Endodermal cell (in vitro differentiated cells): ENCODE measurements at regions not wholly inside any gene's neighbourhood (a gene's known extent, or its start where the extent isn't known, plus 50 kb on each side); places are given as distances from the start of the nearest gene placed in this dataset.

Source experiments
- DNase-seq: peaks from one replicate; pipeline ENCODE4 v3.0.0-alpha.2; 2017
- H3K27ac ChIP-seq: 2 replicates; pipeline ENCODE4 v1.5.1; 2013; ENCODE audit warnings: mild to moderate bottlenecking, low read depth, low read length, moderate library complexity
- H3K27me3 ChIP-seq: 2 replicates; pipeline ENCODE4 v1.6.1; 2013; ENCODE audit warnings: mild to moderate bottlenecking, low read length, moderate library complexity; ENCODE audit not compliant: insufficient read depth, control insufficient read depth, poor library complexity, severe bottlenecking
- H3K36me3 ChIP-seq: 2 replicates; pipeline ENCODE4 v1.7.0; 2013; ENCODE audit warnings: mild to moderate bottlenecking, low read length, moderate library complexity; ENCODE audit not compliant: control insufficient read depth, insufficient read depth
- H3K4me1 ChIP-seq: one replicate; pipeline ENCODE4 v1.7.0; 2013; ENCODE audit warnings: low read length; ENCODE audit not compliant: control insufficient read depth, insufficient read depth
- H3K4me3 ChIP-seq: 2 replicates; pipeline ENCODE4 v1.5.1; 2013; ENCODE audit warnings: mild to moderate bottlenecking, low read length, moderate library complexity
- H3K9ac ChIP-seq: 2 replicates; pipeline ENCODE4 v1.6.1; 2013; ENCODE audit warnings: mild to moderate bottlenecking, low read length, moderate library complexity; ENCODE audit not compliant: poor library complexity, severe bottlenecking; ENCODE audit errors: extremely low read depth
- H3K9me3 ChIP-seq: 2 replicates; pipeline ENCODE4 v1.6.1; 2013; ENCODE audit warnings: mild to moderate bottlenecking, low read length, moderate library complexity; ENCODE audit not compliant: control insufficient read depth
- H3K27ac Mint-ChIP-seq: 2 replicates; pipeline ENCODE4 v1.8.0; 2020; ENCODE audit warnings: mixed read lengths
- H3K27me3 Mint-ChIP-seq: 2 replicates; pipeline ENCODE4 v1.8.0; 2021; ENCODE audit warnings: mild to moderate bottlenecking, mixed read lengths; ENCODE audit not compliant: insufficient read depth
- H3K36me3 Mint-ChIP-seq: 2 replicates; pipeline ENCODE4 v1.8.0; 2020; ENCODE audit warnings: low read depth, mixed read lengths
- H3K4me1 Mint-ChIP-seq: 2 replicates; pipeline ENCODE4 v1.8.0; 2020; ENCODE audit warnings: mixed read lengths
- H3K4me3 Mint-ChIP-seq: 2 replicates; pipeline ENCODE4 v1.8.0; 2020; ENCODE audit warnings: mild to moderate bottlenecking, moderate library complexity, mixed read lengths
- H3K9me3 Mint-ChIP-seq: 2 replicates; pipeline ENCODE4 v1.8.0; 2020; ENCODE audit warnings: mild to moderate bottlenecking, mixed read lengths
- WGBS, 2 experiments: methylation state at CpG; one replicate each; pipeline versions ENCODE4 v1.1.5 to v1.1.7; 2013; ENCODE audit warnings: missing lambda C conversion rate in 2 of 2, mixed read lengths in 1 of 2; ENCODE audit not compliant: insufficient coverage in 1 of 2, insufficient read length in 1 of 2; 5-methylcytosine and 5-hydroxymethylcytosine counted together
- TF ChIP-seq, protein P1 (sequence below): fragments of 200-600 bp; sonication (generic); conservative IDR thresholded peaks from 2 replicates; pipeline ENCODE4 v1.5.0; 2021; ENCODE audit warnings: antibody characterized with exemption, mild to moderate bottlenecking

- peak; percentile 16 for DNase-seq
- 81 to 87% methylated on average over 9 to 10 of the region's 10 CpGs for WGBS, 2 experiments
- H3K9me3 Mint-ChIP-seq: peaks cover 54% of the 10 kb centered on the region
- peaks cover 3% of the 10 kb centered on the region for H3K36me3 ChIP-seq
- no peak overlapping the region for H3K9ac ChIP-seq
- peaks cover 18% of the 10 kb centered on the region for H3K9me3 ChIP-seq
- H3K4me3 Mint-ChIP-seq: no peak overlapping the region
- TF ChIP-seq, protein P1, sequence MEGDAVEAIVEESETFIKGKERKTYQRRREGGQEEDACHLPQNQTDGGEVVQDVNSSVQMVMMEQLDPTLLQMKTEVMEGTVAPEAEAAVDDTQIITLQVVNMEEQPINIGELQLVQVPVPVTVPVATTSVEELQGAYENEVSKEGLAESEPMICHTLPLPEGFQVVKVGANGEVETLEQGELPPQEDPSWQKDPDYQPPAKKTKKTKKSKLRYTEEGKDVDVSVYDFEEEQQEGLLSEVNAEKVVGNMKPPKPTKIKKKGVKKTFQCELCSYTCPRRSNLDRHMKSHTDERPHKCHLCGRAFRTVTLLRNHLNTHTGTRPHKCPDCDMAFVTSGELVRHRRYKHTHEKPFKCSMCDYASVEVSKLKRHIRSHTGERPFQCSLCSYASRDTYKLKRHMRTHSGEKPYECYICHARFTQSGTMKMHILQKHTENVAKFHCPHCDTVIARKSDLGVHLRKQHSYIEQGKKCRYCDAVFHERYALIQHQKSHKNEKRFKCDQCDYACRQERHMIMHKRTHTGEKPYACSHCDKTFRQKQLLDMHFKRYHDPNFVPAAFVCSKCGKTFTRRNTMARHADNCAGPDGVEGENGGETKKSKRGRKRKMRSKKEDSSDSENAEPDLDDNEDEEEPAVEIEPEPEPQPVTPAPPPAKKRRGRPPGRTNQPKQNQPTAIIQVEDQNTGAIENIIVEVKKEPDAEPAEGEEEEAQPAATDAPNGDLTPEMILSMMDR: no peak
- H3K4me1 Mint-ChIP-seq: no peaks in the 10 kb centered on the region
- H3K27me3 ChIP-seq: no peaks in the 10 kb centered on the region
- no peak overlapping the region for H3K27ac Mint-ChIP-seq
- H3K4me3 ChIP-seq: no peak overlapping the region
- H3K36me3 Mint-ChIP-seq: peaks cover 38% of the 10 kb centered on the region
- no peaks in the 10 kb centered on the region for H3K4me1 ChIP-seq
- H3K27ac ChIP-seq: no peak overlapping the region
- H3K27me3 Mint-ChIP-seq: no peaks in the 10 kb centered on the region
Measured at GRCh38 chr19:27780367-27781075, 1432.4 kb downstream of the UQCRFS1 start.

DNA sequence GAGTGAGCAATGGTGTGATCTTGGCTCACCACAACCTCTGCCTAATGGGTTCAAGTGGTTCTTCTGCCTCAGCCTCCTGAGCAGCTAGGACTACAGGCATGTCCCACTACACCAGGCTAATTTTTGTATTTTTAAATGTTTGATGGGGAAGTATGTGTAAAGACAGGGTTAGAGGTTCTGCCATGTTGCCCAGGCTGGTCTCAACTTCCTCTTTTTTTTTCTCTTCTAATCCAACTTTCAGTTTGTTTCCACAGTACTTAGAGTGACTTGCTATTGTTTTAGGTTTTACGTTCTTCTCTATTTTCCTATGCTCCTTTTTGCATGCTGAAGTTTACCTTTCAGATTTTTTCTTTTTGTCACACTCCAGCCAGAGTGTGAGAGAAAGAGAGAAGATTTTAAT is 1433.0 kb downstream of the UQCRFS1 start:
- Mint-ChIP-seq H3K27me3 (no peaks in the 10 kb centered on the region), H3K4me3 (no peak overlapping the region), H3K4me1 (no peaks in the 10 kb centered on the region), H3K36me3 (peaks cover 43% of the 10 kb centered on the region), H3K9me3 (peaks cover 60% of the 10 kb centered on the region), H3K27ac (no peak overlapping the region)
- no peaks in the 10 kb centered on the region for H3K27me3 ChIP-seq
- no peak overlapping the region for H3K4me3 ChIP-seq
- 91% methylated on average over 1 of the region's 1 CpG; no CpG with 5 or more reads in 1 of the 2 experiments for WGBS, 2 experiments
- peaks cover 5% of the 10 kb centered on the region for H3K36me3 ChIP-seq
- H3K9ac ChIP-seq: no peak overlapping the region
- no peaks in the 10 kb centered on the region for H3K4me1 ChIP-seq
- DNase-seq: no peak
- H3K9me3 ChIP-seq: peaks cover 23% of the 10 kb centered on the region
- TF ChIP-seq, protein P1: no peak
- H3K27ac ChIP-seq: no peak overlapping the region

DNA sequence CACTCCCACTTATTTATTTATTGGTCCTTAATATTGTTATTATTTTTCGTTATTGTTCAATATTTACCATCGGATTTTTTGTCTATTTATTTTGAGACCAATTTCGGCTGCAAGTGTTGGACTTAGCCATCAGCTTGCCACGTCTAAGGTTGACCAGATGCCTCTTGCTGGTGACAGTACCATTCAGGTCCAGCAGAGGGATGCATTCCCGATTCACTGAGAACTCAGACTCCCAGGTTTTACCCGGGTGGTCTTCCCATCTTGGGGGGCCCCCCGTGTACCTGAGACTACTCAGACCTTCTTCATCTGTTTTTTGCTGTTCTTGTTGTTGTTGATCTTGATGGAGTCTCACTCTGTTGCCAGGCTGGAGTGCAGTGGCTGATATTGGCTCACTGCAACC is 1435.2 kb downstream of the UQCRFS1 start:
- peaks cover 13% of the 10 kb centered on the region for H3K36me3 ChIP-seq
- peaks cover 62% of the 10 kb centered on the region for H3K36me3 Mint-ChIP-seq
- whole genome bisulfite sequencing, 2 experiments: 91 to 92% methylated on average over 6 to 7 of the region's 7 CpGs
- H3K27ac Mint-ChIP-seq: no peak overlapping the region
- no peak overlapping the region for H3K9ac ChIP-seq
- no peaks in the 10 kb centered on the region for H3K27me3 ChIP-seq
- H3K27ac ChIP-seq: no peak overlapping the region
- no peaks in the 10 kb centered on the region for H3K4me1 Mint-ChIP-seq
- H3K9me3 ChIP-seq: peaks cover 45% of the 10 kb centered on the region
- DNase-seq: peak; percentile 71
- H3K27me3 Mint-ChIP-seq: no peaks in the 10 kb centered on the region
- peaks cover 82% of the 10 kb centered on the region for H3K9me3 Mint-ChIP-seq
- no peaks in the 10 kb centered on the region for H3K4me1 ChIP-seq
- H3K4me3 ChIP-seq: no peak overlapping the region
- no peak overlapping the region for H3K4me3 Mint-ChIP-seq
- TF ChIP-seq, protein P1: peak; percentile 58
